ENCODE measurements at regions not wholly inside any gene's neighbourhood (a gene's known extent, or its start where the extent isn't known, plus 50 kb on each side); places are given as distances from the start of the nearest gene placed in this dataset.

GRCh38 chr12:67919406-67919805, 69.8 kb upstream of the IFNG-AS1 start:
- Histone ChIP-seq H3K27me3 (ENCODE audit: control insufficient read depth, insufficient read depth, low read length) (no peaks in the 10 kb centered on the region), H3K36me3 (ENCODE audit: control insufficient read depth, insufficient read depth, low read length) (no peaks in the 10 kb centered on the region), H3K4me3 (ENCODE audit: low read depth, low read length) (no peak overlapping the region)
- FAIRE-seq: no peak
- TF ChIP-seq CTCF (IDR thresholded peaks at IDR 0.05; ENCODE audit: insufficient read depth, low read length, severe bottlenecking): no peak
- DNase-seq (ENCODE audit: low read depth): peak; percentile 88

GRCh38 chr12:67920413-67920812, 68.8 kb upstream of the IFNG-AS1 start:
- Histone ChIP-seq H3K27me3 (ENCODE audit: control insufficient read depth, insufficient read depth, low read length) (no peaks in the 10 kb centered on the region), H3K36me3 (ENCODE audit: control insufficient read depth, insufficient read depth, low read length) (no peaks in the 10 kb centered on the region), H3K4me3 (ENCODE audit: low read depth, low read length) (no peak overlapping the region)
- DNase-seq (ENCODE audit: low read depth) (peak; percentile 90), FAIRE-seq (no peak)
- no peak for TF ChIP-seq CTCF (IDR thresholded peaks at IDR 0.05; ENCODE audit: insufficient read depth, low read length, severe bottlenecking)

GRCh38 chr12:67921286-67921685, 68.0 kb upstream of the IFNG-AS1 start:
- peak; percentile 79 for DNase-seq (ENCODE audit: low read depth)
- no peaks in the 10 kb centered on the region for H3K36me3 ChIP-seq (ENCODE audit: control insufficient read depth, insufficient read depth, low read length)
- TF ChIP-seq CTCF (IDR thresholded peaks at IDR 0.05; ENCODE audit: insufficient read depth, low read length, severe bottlenecking): no peak
- no peak overlapping the region for H3K4me3 ChIP-seq (ENCODE audit: low read depth, low read length)
- no peaks in the 10 kb centered on the region for H3K27me3 ChIP-seq (ENCODE audit: control insufficient read depth, insufficient read depth, low read length)
- FAIRE-seq: peak; percentile 68

GRCh38 chr12:67922245-67922644, 67.0 kb upstream of the IFNG-AS1 start:
- no peak for TF ChIP-seq CTCF (IDR thresholded peaks at IDR 0.05; ENCODE audit: insufficient read depth, low read length, severe bottlenecking)
- FAIRE-seq (no peak), DNase-seq (ENCODE audit: low read depth) (no peak)
- Histone ChIP-seq H3K27me3 (ENCODE audit: control insufficient read depth, insufficient read depth, low read length) (no peaks in the 10 kb centered on the region), H3K4me3 (ENCODE audit: low read depth, low read length) (no peak overlapping the region), H3K36me3 (ENCODE audit: control insufficient read depth, insufficient read depth, low read length) (no peaks in the 10 kb centered on the region)

GRCh38 chr12:67925077-67925476, 64.2 kb upstream of the IFNG-AS1 start:
- Histone ChIP-seq H3K27me3 (ENCODE audit: control insufficient read depth, insufficient read depth, low read length) (no peaks in the 10 kb centered on the region), H3K36me3 (ENCODE audit: control insufficient read depth, insufficient read depth, low read length) (no peaks in the 10 kb centered on the region), H3K4me3 (ENCODE audit: low read depth, low read length) (no peak overlapping the region)
- DNase-seq (ENCODE audit: low read depth) (no peak), FAIRE-seq (no peak)
- TF ChIP-seq CTCF (IDR thresholded peaks at IDR 0.05; ENCODE audit: insufficient read depth, low read length, severe bottlenecking): no peak

GRCh38 chr12:67925552-67925951, 63.7 kb upstream of the IFNG-AS1 start:
- no peak for TF ChIP-seq CTCF (IDR thresholded peaks at IDR 0.05; ENCODE audit: insufficient read depth, low read length, severe bottlenecking)
- Histone ChIP-seq H3K4me3 (ENCODE audit: low read depth, low read length) (no peak overlapping the region), H3K27me3 (ENCODE audit: control insufficient read depth, insufficient read depth, low read length) (no peaks in the 10 kb centered on the region), H3K36me3 (ENCODE audit: control insufficient read depth, insufficient read depth, low read length) (no peaks in the 10 kb centered on the region)
- DNase-seq (ENCODE audit: low read depth) (no peak), FAIRE-seq (no peak)
